Hypothalamus (tissue), 51 donors: ENCODE measurements at regions not wholly inside any gene's neighbourhood (a gene's known extent, or its start where the extent isn't known, plus 50 kb on each side); places are given as distances from the start of the nearest gene placed in this dataset.

ENCODE experiments used
- DNase-seq, 51 donors: peaks; one replicate each; lab custom pipeline; 2025; lab: John Stamatoyannopoulos, UW

DNA sequence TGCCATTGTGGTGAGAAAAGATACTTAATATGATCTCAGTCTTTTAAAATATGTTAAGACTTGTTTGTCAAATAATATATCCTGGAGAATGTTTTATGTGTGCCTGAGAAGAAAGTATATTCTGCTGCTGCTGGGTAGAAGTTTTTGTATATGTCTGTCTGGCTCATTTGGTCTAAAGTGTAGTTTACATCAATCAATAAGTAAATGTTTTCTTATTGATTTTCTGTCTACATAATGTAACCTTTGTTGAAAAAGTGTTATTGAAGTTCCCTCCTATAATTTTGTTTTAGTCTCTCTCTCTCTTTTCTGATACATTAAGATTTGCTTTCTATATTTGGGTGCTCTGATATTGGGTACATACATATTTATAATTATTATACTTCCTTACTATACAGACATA lies 201.2 kb downstream of the THBS2 start:
- DNase-seq: no peak

DNA sequence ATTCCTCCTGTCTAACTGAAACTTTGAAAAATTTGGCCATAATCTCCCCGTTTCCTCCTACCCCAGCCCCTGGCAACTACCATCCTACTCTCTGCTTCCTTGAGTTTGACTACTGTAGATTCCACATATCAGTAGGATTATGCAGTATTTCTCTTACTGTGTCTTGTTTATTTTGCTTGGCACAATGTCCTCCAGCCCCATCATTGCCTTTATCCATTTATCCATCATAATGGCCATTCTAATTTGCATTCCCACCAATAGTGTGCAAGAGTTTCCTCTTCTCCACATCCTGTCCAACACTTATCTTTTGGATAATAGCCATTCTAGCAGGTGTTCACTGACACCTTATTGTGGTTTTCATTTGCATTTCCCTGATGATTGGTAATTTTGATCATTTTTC lies 202.3 kb downstream of the THBS2 start:
- DNase-seq: no peak

DNA sequence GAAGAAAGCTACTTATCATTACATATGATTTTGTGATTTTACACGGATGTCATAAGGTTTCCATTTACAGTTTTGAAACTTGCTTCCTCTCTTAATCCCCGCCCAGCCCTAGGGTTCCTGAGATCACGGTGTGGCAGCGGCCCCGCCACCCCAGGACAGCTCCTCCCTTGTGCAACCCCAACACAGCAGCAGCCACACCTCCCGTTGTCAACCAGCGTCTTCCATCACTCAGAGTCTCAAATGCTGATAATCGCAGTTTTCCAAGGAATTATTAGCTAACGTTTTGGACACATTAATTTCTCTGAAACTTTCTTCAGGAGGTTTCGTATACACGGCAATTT lies 204.8 kb downstream of the THBS2 start:
- no peak for DNase-seq

DNA sequence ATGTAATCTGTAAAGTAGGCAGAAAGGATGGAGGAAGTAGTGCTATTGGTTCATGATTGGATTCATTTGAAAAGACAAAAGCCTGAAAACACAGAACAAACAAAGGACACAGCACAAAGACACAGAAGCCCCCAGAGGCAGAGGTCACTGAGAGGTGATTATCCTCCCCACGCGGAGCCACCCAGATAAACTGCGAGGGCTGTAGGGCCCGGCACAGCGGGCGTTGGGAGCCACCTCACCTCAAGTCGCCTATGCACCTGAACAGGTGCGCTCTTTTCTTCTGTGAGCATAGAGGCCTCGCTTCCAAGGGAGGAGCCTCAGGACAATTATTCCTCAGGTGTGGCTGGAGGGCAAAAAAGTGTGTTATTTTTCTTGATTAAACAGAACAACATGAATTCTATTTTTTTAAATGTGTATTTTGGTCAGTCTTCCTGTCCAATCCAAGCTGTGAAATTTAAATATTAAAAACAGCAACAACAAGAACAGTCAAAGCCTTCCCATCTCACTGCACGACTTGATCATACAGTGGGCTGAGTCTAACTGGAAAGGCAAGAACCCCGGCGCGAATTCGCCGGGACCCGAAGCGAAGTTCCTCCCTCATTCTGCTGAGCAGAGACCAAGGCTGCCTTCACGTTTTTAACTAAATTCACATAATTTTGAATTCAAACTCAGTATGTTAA lies 205.3 kb downstream of the THBS2 start:
- DNase-seq: no peak

DNA sequence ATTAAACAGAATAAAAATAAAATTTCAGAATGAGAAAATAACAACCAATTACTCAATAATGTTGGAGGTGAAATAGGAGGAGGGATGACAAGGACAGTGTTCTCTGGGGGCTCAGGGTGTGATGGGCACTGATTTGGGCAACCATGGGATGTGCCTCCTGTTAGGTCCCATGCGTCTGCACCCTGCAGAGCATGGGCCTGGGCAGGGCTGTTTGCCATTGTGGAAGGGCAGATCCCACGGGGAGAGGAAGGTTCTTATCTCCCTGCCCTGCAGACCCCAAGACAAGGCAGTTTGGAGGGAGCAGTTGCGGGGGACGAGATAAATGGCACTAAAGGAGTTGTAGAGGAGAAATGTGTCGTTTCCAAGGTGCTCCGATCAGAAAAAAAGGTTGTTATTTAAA lies 206.3 kb downstream of the THBS2 start:
- no peak for DNase-seq

DNA sequence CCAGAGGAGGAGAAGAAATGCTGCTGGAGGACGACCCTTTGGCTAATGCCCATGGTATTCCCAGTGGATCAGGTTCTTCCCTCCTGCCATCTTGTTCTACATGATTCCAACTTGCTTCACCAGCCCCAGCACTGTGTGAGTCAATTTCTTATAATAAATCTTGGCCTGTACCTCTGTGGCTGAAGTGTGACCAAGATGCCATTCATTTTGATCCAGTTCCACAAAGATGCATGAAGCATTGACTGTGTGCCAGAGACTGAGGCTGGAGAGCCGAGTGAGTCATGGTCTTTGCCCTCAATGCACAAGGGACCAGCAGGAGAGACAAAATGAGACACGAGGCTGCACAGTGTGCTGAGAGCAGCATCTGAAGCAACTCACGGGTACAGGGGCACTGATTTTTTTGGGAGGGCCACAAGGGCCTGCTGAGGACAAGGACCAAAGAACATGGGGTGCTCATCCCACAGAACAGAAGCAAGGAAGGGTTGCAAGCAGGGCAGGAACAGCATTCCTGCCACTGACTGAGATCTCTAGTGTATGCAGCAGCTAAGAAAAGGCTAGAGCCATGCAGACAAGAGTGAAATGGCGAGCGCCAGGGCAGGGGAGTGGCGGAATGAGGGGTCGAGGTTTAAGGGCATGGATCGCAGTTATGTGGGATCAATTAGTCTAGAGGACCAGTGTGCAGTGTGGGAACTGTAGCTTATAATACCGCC lies 207.0 kb downstream of the THBS2 start:
- DNase-seq: no peak

DNA sequence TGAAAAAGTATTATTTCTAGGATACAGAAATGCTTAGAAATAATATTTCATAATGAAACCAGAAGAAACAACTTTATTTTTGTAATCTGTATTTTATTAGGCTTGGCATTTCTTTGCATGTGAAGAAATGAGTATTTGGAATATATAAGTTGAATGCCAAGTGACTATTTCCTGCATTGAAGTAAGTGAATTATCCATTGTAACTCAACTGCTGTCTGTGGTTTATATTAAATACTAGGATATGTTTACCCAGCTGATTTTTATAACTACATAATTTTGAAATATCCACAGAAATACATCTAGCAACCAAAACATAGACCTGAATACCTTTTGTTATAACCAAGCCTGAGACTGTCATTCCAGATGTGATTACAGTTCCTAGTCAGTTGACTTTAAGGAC lies 207.6 kb downstream of the THBS2 start:
- DNase-seq: no peak

DNA sequence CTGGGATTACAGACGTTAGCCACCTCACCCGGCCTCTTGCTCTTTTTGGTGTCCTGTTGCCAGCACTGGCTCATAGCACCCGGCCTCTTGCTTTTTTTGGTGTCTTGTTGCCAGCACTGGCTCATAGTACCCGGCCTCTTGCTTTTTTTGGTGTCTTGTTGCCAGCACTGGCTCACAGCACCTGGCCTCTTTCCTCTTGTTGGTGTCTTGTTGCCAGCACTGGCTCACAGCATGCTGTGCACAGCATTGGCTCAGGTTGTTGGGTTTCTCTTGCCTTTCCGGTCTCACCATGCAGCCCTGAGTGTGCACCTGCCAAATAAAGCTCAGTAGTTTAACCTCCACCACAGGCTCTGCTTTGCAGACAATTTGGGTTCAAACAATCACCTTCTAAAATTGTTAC lies 208.2 kb downstream of the THBS2 start:
- DNase-seq: peak in 3 of 51 donors; percentile 8 to 25 (median 13)

DNA sequence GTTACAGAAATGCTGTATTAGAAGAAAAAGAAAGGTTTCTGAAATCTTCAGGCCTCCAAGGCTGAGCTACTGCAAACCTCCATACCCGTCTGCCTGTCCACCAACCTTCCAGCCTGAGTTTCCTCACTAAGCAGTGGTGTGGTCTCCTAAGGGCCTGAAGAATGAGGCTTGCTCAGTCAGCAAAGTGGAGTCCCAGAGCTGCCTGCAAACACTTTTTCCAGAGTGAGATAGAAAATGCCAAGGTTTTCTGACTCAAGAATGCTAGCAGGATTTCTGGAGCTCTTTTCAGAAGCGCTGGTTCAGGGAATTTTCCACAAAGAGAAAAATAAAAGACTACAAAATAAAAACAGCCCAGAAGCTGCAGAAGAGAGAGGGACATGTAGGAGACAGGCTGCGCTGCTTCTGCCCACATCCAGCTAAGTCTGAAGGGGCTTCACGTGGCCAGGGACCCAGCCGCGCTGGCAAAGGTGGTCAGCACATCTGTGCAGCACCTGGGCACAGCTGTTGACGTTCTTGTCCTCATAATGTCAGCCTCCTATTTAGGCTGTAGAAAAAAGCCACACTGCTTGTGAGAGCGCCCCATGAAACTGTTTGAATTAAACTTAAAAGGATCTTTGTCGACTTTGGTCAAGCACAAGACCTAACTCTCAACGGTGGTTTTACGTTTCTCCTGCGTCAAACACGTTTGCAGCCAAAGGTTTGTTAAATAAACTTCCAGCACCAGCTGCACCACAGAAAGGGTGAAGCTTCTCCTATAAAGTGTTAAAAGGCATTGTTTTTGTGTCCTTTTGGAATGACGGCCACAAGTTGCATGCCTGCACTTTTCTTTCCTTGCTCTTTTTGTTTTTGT lies 209.0 kb downstream of the THBS2 start:
- no peak for DNase-seq

DNA sequence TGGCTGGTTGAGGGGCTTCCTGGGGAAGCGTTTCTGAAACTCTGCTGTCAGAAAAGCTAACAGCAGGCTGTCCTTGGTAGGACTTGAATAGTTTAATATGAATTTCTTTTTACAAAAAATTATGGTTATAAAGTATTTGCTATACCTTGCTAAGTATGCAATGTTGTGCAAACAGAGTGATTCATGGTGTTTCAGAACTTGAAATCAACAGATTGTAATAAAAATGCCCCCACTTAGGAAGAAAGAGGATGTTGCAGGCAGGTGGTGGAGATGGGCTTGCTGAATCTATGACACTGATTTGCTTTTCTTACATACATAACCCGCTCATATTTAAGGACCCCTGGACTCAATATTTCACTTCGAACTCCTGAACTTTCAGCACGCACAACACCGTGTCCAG lies 211.6 kb downstream of the THBS2 start:
- no peak for DNase-seq

DNA sequence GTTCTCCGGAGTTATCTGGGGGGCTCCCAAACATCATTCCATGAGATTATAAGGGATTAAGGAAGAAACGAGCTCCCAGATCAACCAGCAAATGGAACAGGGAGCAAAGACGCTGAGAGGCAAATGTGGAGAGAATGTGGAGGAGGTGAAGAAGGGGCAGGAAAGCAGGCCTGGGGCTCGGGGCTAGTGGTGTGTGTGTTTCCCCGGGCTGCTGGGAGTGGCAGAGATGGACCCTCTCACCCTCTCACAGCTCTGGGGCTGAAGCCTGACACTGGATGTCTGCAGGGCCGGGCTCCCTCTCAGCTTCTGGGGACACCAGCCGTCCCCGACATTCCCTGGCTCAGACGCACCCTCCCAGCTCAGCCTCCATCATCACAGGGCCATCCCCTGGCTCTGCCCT lies 212.6 kb downstream of the THBS2 start:
- no peak for DNase-seq

DNA sequence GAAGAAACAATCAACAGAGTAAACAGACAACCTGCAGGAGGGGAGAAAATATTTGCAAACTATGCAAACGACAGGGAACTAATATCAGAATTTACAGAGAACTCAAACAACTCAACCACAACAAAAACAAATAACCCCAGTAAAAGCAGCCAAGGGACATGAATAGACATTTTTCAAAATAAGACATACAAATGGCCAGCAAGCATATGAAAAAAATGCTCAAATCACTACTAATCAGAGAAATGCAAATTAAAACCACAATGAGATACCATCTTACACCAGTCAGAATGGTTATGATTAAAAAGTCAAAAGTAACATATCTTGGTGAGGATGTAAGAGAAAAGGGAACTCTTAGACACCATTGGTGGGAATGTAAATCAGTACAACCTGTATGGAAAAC lies 215.0 kb downstream of the THBS2 start:
- no peak for DNase-seq

DNA sequence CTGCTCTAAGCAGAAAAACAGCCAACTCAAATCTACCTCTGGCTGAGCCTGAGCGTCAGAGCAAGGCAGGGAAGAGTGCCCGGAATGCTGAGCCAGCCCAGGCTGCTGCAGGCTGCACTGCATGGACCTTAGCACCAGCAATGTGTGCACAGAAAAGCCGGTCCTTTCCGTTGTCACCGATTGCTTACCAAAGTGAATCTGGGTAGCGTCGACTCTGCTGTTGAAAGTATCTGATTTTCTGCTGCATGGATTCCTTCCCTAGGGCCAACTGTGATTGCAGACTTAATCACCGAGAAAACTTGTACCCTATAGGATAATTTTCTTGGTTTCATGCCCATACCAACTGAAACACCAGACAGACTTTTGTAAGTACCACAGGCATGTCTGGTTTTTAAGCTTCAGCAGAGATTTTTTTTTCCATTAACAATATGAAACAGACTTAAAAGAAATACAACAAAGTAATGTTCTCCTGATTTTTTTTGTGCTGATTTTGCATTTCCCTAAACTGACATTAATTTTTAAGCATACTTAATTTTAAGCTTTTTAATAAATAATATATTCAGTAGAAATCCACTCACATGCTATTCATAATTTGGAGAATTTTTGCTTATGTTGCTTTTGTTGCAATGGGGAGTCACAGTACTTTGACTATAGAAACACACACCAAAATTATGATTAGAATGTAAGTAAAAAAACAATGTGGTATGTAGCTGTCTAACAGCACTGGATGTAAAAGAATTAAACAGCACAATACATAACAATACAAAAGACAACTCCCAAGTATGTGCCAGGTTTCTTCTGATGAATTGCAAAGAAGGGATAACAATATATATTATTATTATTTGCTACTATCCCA lies 218.0 kb downstream of the THBS2 start:
- DNase-seq: no peak

DNA sequence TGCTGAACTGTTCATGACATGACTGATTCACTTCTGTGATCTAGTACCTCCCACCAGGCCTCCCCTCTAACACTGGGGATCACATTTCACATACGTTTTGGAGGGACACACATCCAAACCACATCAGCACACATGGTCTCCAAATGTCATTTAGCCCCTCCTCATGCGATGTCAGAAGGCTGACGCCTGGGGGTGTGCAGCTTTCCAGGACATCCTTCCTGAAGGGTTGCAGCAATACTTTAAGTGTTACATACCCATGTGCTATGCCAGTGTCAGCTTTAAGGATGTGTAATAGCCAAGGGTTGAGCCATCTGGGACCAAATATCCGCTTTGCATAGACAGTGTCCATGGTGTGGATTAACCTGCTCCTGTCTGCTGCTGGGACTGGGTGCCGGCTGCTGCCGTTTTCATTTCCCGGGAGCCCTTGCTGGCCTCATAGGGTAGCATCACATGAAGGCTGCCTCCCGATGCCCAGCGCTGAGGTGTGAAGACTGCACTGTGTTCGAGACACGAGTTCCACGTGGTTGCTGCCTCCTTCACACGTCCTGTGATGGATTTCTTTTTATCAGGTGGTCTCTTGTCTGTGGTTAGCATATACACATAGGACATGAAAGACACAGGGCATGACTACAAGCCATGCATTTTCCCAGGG lies 219.0 kb downstream of the THBS2 start:
- DNase-seq: no peak

DNA sequence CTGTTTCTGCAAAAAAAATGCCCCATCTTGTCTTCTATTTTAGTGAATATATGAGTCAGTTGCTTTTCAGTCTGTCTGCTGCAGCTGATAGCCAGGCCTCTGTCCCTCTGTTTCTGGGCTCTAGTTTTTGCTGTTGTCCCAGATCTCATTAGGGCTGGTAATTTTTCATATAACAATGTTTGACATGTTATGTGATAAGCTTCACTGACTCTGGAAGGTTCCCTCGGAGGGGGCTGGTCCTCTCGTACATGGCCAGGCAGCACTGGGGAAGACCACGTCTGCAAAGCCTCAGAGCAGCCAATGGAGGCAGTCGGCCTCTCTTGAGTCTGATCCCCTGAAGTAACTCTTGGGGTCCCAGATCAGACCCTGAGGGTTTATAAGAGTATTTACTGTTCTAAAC lies 223.8 kb downstream of the THBS2 start:
- DNase-seq: no peak

DNA sequence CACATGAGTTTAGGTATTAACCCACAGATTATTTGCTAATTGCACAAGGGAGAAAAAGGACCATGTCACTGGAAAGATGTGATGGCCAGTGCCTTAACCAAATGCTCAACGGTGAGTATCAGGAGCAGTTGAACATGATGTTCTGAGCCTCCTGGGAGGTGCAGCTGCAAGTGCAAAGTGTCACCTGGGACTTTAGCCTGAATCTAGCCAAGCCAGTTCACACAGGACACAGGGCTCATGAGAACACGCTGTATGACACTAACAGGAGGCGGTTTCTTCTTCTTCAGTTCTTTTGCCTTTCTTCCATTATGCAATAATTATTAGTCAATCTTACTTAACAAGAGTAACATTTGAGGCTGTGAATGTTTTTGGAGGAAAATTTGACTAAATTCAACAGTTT lies 225.3 kb downstream of the THBS2 start:
- DNase-seq: no peak

DNA sequence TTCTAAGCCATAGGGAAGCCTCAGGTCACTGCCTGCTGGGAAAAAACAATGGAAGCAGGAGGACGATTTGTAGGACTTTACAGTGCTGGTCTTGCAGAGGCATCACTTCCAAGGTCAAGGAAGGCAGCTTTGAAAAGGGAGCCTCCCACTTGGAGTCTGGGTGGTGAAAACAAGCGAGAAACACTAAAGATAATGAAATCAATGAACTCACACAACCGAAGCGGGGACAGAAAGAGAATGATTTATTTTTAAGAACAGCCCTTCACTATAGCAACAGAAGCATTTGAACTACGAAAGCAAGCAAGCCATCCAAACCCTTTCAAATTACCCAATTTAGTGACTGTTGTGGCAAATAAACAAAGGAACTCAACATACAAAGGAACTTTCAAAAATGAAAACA lies 227.5 kb downstream of the THBS2 start:
- peak in 2 of 51 donors; percentile 21 to 22 for DNase-seq

DNA sequence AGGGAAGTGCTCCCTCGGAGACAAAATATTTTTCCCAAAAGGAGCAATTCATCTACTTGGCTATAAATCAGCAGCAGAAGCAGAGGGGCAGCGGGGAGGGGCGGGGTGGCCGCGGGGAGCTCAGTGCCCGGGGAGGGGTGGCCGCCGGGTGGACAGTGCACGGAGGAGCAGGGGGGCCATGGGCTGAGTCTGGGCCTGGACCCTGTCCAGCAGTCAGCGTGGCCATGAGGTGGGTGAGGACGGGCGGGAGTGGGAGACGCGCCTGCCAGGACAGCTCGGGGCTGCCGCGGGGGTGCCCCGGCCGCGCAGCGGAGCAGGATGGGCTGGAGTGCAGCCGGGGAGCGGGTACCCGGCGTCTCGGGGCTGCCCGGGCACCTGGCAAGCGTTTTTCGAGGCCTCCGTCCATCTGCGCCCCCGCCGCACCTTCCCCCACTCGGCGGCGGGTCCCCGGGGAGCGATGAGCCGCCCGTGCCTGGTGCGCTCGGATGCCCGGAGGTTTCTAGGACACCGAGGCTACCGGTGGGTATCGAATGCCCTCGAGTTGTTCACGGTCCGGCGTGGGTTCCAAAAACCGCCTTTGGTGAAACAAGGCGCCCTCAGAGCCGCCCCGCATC lies 229.5 kb downstream of the THBS2 start:
- DNase-seq: no peak

DNA sequence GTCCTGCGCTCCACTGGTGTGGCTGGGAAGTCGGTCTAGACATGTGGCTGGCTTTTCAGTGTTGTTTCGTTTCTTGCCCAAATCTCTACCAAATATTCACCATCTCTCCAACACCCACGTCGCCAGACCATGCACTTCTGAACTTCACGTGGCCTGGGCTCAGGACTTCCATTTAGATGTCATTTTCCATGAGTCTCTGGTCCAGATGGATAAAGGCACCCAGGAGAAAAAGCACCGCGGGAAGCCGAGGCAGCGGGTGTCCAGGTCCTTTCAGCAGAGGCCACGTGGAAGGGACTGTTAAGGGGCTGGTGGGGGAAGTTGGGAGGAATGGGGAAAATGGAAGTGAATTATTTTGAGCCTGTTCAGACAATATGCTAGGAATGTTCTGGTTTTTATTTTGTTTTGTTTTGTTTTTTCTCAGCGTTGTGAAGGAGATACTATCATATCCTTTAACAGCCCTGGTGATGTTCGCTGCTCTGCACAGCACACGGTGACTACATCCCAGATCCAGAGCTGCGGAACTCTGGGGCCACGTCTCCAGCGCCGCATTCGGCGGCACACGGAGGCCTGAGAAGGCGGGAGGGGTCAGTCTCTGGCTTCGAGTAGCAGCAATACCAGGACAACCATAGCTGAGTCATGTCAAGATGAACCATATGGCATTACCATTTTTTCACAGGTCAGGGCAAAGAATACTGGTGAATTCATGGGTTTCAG lies 230.3 kb downstream of the THBS2 start:
- no peak for DNase-seq
